GM19023 (cell line): ENCODE measurements at regions not wholly inside any gene's neighbourhood (a gene's known extent, or its start where the extent isn't known, plus 50 kb on each side); places are given as distances from the start of the nearest gene placed in this dataset.

ENCODE experiments used
- ATAC-seq: cut with Tn5 transposase; IDR thresholded peaks from one replicate; pipeline ENCODE4 v1.9.1; 2021; ENCODE audit warnings: mild to moderate bottlenecking, moderate library complexity; ENCODE audit not compliant: unreplicated experiment

DNA sequence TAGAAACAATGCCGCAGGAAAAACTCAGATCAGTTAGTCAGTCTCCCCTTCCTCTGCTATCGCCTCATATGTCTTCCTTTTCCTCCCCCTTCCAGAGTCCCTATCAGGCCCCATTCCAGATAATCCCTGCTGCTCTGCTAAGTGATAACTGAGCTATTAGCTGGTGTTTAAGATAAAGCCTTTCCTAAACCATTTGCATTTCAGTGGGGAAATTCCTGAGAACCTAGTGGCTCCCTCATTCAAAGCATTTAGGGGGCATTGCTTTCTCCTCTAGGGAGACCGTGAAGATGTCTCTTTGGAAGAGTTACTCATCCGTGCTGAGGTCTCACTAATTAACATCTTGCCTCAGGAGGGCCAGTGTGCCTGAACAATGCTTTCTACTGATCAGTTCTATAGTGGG, 401.6 kb downstream of the NPIPA7 start:
- no peak for ATAC-seq

DNA sequence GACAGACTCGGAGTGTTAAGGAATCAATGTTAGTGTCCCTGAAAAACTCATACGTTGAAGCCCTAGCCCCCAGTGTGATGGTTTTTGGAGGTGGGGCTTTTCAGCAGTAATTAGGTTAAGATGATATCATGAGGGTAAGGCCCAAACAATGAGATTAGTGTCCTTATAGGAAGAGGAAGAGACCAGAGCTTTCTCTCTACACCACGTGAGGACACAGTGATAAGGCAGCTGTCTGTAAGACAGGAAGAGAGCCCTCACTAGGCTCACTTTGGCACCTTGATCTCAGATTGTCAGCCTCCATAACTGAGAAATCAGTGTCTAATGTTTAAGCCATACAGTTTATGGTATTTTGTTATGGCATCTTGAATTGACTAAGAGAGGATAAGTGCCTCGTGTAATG, 403.2 kb downstream of the NPIPA7 start:
- ATAC-seq = no peak

DNA sequence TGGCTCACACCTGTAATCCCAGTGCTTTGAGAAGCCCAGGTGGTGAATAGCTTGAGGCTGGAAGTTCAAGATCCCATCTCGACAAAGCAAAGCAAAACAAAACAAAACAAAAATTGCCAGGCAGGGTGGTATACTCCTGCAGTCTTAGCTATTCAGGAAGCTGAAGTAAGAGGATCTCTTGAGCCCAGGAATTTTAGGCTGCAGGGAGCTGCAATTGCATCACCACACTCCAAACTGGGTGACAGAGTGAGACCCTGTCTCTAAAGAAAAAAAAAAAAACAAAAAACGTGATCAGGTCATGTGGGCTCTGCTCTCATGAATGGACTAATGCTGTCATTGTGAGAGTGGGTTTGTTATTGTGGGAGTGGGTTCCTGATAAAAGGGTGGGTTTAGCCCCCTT, 409.1 kb downstream of the NPIPA7 start:
- no peak for ATAC-seq

DNA sequence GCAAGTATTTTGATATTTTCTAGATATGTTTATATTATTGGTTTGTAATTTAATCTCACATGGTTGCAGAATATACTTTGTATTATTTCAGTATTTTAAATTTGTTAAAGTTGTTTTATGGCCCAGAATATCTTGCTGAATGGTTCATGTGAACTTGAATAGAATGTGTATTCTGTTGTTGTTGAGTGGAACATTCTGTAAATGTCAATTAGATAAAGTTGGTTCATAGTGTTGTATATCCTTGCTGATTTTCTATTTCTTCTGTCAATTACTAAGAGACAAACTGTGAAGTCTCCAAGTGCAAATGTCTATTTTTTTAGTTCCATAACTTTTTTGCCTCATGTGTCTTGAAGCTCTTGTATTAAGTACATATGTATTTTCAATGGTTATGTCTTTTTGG, 411.7 kb downstream of the NPIPA7 start:
- no peak for ATAC-seq

DNA sequence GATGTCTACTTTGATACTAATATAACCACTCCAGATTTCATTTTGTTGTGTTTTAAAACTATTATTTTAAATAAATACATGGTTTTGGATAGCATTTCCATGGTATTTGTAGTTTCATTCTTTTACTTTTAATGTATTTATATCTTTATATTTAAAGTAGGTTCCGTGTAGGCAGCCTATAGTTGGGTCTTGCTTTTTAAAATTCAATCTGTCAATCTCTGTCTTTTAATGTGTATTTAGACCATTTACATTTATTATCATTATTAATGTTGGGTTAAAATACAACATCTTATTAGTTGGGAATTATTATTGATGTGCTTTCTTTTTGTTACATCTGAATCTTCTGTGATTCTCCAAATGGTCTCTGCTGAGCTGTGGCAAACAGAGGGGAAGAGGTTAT, 412.1 kb downstream of the NPIPA7 start:
- ATAC-seq = no peak

DNA sequence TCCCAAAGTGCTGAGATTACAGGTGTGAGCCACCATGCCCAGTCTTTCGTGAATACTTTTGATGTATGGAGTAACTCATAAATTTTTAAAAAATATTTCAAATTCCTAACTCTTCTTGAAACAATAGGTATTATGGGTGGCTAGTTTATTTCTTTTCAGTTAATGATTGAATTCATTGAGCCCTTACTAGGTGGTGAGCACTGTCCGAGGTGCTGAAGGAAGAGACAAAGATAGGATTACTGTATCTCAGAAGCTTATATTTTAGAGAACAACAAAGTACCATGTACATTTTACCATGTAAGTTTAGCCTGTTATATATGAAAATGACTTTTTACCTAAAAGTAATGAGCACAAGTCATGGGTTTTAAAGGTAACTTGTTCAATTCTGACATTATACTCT, 418.3 kb downstream of the NPIPA7 start:
- no peak for ATAC-seq

DNA sequence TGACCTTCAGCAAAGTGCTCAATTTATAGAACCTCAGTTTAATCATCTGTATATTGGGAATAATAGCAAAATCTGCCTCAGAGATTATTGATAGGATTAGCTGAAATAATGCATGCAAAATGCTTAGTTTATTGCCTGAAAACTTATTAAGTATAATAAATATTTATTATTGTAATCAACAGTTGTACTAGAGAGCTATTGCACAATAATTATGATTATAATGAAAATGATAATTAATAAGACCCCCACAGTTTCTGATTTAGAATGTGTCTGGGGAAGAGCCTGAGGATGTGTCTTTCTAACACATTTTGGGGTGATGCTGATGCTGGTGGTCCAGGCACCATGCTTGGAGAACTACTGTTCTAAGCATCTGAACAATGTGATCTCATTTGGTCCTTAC, 419.6 kb downstream of the NPIPA7 start:
- no peak for ATAC-seq

DNA sequence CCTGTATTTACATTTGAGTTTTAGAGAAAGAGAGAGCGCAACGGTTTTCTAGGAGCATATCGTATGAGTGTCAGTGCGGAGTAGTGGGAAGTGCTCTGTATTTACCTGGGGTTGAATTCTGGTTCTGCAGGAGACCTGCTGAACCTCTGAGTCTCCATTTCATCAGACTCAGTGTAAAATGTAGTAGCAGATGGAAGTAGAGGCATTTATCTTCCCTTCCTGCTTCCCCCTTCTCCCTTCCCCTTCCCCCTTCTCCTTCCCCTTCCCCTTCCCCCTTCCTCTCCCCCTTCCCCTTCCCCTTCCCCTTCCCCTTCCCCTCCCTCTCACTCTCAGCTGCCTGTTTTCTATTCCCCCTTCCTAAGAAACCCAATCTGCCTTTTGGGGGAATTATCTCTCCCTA, 426.9 kb downstream of the NPIPA7 start:
- ATAC-seq = no peak

DNA sequence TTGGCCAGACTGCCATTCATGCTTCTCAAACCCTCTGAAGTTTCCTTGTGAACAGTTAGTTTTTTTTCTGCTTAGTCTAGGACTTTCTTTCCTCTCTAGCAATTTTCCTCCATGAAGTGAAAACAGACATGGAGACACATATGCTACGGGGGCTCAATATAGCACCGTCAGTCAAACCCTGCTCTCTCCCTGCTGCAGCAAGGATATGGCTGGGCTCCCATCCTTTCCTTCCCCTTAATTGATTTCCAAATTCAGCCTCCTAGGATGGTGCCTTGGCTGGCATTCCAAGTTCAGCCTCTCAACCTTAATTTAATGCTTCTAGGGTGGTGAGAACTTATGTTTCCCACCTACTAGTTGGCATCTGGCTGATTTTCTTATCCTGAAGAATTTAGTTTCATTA, 436.7 kb downstream of the NPIPA7 start:
- no peak for ATAC-seq

DNA sequence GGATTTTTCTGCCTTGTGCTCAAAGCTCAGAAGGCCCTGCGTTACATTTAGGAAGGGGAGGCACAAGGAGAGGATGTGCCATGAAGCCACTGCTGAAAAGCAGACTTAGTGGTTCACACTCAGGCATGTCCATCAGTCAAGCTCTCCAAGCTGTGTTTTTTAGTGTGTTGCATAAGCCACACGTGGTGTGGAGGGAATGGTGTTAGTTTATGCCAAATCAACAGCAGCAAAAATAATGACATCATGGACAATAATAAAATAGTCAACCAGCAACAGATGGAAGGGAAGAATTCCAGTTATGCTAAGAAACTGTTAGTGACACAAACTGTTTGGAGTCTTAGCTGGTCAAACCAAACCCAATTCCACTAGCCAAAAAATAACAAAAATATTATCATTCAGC, 438.3 kb downstream of the NPIPA7 start:
- ATAC-seq = no peak

DNA sequence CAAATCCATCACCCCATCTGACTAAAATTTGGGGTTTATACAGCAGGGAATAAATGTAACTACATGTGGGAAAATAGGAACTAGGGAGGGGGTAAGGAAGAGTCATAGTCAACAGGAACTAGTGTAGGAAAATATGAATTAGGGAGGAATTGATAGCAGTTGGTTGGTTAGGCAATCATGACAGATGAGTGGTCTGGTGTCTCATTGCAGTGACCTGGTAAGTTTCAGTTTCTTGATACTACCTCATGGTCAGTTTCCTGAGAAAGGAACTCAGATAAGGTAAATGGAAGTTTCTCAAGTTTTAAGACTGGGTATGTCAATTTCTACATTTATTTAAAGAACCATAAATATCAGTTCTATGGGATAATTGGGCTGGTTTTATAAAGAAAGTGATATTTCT, 442.3 kb downstream of the NPIPA7 start:
- no peak for ATAC-seq

DNA sequence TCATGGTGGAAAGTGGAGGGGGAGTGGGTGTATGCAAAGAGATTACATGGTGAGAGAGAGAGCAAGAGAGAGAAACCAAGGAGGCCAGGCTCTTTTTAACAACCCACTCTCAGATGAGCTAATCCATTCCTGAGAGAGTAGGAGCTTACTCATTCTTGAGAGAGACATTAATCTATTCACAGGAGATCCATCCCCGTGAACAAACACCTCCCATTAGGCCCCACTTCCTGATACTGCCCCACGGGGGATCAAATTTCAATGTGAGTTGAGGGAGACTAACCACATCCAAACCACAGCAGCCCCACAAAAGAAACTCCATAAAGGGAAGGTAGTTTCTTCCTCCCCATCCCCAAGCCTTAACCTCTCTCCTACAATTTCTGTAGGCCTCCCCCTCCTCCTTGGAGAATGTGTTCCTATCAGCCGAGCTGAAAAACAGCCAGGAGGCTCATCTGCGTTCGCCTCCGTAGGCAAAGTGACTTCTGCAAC, 450.0 kb downstream of the NPIPA7 start:
- no peak for ATAC-seq

DNA sequence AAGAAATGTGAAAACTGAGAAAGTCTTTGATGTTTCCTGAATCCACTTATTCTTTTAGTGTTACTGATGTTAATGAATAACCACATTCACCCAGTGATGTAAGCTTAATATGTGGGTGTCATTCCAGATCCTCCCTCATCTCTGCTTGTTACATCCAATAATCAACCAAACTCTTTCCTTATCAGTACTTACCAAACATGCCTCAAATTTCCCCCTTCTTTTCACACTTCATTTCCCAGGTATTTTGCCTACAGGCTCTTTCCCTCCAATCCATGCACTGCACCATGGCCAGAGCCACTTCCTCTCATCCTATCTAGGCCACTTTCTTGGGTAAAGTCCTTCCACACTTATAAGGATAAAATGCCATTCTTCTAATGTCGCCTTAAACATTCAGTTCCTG, 451.5 kb downstream of the NPIPA7 start:
- ATAC-seq = no peak

DNA sequence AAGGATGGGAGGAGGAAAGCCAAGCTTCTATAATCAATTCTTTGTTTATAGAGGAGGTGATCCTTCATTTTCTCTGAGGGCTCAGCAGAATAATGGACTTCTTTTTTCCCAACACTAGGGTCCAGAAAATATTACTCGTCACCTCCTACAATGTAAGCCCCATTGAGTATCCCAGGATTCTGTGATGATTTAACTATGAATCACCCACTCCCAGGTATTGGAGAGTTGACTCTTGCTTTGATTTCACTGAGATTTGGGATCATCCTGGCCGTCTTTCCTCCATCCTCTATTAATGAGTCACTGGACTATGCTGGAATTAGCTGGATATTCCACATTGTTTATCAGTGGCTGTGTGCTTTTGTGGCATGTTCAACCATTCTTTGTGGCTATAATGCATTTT, 452.0 kb downstream of the NPIPA7 start:
- ATAC-seq = no peak

DNA sequence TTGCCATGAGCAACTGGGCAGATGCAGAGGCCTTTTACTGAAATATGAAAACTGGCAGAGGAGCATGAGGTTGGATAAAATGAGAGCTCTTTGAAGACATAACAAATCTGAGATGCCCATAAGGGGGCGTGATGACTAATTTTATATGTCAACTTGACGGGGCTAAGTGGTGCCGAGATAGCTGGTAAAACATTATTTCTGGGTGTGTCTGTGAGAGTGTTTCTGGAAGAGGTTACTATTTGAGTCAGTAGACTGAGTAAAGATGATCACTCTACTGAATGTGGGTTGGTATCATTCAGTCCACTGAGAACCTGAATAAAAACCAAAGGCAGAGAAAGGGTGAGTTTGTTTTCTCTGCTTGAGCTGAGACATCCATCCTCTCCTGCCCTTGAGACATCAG, 454.2 kb downstream of the NPIPA7 start:
- no peak for ATAC-seq

DNA sequence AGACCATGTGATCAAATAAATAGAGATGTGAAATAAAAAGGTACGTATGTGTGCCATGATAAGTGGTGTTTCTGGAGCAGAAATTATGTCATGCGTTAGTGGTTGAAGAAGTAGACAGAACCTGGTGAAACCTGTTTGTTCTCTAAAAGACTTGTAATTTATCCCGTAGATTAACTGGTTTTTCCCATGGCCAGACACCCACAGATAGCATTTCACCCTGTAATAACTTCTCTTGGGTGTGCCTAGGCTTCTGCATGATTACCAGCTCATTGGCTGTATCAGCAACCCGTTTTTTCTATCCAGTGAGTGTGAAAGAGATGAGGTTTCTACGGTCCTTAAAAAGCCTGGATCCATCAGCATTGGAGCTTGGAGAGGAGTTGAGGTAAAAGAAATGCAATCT, 471.3 kb downstream of the NPIPA7 start:
- ATAC-seq = no peak

DNA sequence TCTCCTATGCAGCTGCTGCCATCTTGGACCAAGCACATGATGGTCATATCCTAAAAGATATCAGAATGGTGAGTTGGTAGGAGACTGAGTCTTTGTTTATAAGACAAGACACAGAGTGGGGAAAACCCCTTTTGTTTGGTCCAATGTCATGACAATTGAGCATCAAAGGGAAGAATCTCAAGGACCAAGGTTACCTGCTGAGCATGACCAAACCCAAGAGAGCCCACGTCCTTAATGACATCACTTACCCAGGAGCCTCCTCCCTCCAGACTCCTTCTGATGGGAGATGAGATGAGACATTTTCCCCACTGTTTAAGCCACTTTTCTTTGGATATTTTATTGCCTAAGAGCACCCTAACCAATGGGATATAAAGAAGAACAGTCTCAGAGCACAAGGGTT, 478.1 kb downstream of the NPIPA7 start:
- ATAC-seq = no peak

DNA sequence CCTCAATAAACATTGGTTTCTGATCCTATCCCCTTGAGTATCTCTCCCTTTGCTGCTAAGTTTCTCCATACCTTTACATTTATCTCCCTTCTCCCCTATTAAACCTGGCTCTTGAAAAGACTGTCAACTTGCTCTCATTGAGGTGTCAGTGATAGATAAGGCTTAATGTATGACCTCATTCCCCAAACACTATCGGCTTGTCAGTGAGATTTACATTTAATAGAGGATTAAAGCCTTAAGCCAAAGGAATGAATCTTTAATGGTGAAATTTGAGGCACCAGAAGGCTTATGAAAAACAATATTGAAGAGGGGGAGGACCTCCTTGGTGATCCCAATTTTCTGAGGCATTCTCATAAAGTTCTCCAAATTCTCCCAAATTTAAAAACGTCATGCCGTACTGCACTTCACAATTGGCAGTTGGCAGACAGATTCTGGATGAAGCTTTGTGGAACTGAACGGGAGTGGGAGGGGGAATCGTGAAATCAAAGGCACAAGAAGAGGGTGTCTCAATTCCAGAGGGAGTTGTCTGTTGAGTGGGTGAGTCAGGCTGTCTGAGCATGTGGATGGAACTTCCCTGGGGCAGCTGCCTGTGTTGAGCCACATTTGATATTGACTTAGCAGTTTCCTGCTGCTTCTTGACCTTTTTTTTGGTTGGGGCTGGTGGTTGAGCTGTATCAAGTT, 478.8 kb downstream of the NPIPA7 start:
- no peak for ATAC-seq

DNA sequence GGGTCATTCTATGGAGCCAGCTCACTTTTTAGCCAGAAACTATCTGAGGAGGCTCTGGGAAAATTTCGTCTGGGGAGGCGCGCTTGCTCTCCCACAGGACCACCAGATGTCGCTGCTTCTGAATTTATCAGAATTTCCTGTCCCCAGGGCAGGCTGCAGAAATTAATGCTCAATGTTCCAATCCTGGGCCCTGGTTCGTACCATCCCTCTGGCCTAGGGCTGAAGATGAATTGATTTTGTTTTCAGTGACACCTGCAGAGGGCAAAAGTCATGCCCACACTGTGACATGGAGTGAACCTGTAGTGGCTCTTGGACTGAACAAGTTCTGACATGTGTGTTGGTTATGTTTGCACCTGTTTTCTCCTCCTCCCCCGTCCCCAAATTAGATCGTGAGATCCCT, 482.6 kb downstream of the NPIPA7 start:
- ATAC-seq = no peak

DNA sequence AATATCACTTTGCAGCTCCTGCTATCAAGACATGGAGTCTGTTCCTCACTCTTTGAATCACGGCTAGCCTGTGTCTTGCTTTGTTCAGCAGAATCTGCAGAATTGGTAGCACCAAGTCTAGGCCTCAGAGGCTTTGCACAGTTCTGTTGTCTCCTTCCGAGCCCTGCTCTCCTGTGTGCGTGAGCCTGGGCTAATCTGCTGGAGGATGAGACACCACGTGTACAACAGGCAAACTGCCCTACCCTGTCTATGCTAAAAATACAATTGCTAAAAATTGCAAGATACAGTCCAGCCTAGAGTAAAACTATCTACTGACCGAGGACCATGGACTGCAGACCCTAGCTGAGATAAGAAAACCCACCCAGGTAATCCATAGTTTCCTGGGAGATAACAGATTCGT, 484.7 kb downstream of the NPIPA7 start:
- no peak for ATAC-seq

DNA sequence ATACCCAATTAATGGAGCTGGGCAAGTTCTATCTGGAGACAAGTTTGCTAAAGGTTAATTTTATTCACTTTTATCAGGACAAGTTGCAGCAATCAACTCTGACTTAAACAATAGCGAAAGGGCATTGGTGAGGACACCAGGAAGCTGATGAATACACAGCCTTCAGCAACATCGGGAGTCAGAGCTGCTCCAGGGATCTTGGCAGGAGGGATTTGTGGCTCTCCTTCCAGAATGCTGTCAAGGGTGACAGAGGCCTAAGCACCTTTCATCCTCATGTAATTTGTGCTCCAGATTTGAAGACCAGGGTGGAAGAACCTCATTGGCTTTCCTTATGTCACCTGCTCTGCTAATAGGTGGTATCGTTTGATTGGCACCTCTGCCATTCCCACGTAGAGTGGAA, 485.6 kb downstream of the NPIPA7 start:
- no peak for ATAC-seq

DNA sequence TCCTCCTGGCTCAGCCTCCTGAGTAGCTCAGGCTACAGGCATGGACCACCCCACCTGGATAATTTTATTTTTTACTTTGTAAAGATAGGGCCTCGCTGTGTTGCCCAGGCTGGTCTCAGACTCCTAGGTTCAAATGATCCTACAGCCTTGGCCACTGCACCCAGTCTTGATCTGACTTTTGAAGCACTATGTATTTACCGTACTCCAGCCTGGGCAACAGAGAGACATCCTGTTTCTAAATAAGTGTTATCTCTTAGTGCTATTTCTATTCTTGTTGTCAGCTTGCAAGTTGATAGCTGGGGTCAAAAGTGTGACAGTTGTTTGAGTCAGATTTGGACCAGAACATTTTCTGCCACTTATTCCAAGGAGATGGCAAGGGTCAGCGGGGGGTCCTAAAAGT, 486.4 kb downstream of the NPIPA7 start:
- no peak for ATAC-seq

DNA sequence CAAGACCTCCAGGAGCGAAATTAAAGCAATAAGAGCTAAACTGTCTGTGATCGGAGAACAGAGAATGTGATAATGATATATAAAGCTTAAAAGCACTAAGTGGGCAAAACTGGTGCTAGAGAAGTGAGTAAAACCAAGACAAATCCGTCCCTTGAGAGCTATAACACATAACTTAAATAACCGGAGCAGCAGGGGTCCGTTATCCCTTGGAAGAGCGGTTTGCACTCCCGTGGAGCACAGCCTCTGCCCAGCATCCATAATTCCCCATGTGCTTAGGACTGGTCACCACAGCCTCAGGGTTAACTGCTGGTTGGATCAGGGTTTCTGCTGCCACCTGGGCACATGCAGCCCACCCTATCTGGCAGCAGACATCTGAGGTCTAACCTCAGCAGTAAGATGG, 489.0 kb downstream of the NPIPA7 start:
- ATAC-seq = no peak
